GM12864 (cell line): ENCODE measurements at regions not wholly inside any gene's neighbourhood (a gene's known extent, or its start where the extent isn't known, plus 50 kb on each side); places are given as distances from the start of the nearest gene placed in this dataset.
"Not testable (repeated sequence)": the region's sequence is repeated elsewhere in the genome, so short reads cannot be mapped to it uniquely, and the experiment has no call there.

Source experiments
- DNase-seq: peaks from one replicate; pipeline ENCODE4 v3.0.0-alpha.2; 2011; ENCODE audit warnings: low read depth
- H3K4me3 ChIP-seq: 2 replicates; pipeline ENCODE4 v1.5.1; 2011; ENCODE audit warnings: mild to moderate bottlenecking, low read depth, low read length, control low read depth
- TF ChIP-seq, protein P1 (sequence below): IDR thresholded peaks from 2 replicates; pipeline ENCODE4 v1.5.1; 2011; ENCODE audit warnings: low read depth, mild to moderate bottlenecking, moderate library complexity, low read length, control low read depth, inconsistent platforms; ENCODE audit errors: missing control alignments

DNA sequence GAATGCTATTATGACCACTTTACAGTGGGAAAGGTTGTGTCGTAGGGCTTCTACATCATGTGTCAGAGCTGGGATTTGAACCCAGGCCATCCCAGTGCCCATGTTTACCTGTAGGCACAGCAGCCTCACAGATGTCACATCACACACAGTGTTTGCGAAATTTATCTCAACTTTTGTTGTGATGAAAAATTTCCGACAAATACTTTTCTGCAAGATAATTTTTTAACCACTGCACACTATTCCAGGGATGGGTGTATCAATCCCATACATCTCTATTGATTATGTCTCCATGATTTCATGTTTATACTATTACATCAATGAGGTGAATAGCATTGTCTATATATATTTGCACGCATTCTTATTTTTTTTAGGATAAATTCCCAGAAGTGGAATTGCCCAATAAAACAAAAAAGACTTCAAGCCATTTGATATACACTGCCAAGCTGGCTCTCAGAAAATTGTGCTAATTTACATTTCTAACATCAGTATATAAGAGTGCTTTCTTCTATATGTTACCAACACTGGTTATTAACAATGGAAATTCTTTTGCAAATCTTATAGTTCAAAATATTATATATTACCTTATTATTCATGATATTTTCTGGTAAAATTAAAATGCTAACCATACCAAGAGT, 189.1 kb upstream of the ZNF217 start:
- TF ChIP-seq, protein P1, sequence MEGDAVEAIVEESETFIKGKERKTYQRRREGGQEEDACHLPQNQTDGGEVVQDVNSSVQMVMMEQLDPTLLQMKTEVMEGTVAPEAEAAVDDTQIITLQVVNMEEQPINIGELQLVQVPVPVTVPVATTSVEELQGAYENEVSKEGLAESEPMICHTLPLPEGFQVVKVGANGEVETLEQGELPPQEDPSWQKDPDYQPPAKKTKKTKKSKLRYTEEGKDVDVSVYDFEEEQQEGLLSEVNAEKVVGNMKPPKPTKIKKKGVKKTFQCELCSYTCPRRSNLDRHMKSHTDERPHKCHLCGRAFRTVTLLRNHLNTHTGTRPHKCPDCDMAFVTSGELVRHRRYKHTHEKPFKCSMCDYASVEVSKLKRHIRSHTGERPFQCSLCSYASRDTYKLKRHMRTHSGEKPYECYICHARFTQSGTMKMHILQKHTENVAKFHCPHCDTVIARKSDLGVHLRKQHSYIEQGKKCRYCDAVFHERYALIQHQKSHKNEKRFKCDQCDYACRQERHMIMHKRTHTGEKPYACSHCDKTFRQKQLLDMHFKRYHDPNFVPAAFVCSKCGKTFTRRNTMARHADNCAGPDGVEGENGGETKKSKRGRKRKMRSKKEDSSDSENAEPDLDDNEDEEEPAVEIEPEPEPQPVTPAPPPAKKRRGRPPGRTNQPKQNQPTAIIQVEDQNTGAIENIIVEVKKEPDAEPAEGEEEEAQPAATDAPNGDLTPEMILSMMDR = no peak
- H3K4me3 ChIP-seq = no peak overlapping the region
- no peak for DNase-seq

DNA sequence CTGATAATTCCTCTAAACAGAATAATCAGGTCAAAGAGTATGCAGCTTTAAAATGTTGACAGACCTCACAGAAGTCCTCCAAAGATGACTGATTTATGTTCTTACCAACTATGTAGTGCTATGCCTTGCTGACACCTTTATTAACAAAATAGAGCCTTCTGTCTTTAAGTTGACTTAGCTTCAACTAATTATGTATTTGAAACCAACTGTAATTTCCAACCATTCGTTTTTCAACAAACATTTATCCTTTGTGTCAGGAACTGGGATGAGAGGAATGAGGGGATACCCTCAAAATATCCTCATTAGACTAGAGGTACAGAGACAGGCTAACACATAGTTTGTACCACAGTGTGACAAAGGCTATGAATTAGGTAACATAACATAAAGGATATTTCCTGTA, 186.2 kb upstream of the ZNF217 start:
- H3K4me3 ChIP-seq = no peak overlapping the region
- TF ChIP-seq, protein P1 = no peak
- DNase-seq = no peak

DNA sequence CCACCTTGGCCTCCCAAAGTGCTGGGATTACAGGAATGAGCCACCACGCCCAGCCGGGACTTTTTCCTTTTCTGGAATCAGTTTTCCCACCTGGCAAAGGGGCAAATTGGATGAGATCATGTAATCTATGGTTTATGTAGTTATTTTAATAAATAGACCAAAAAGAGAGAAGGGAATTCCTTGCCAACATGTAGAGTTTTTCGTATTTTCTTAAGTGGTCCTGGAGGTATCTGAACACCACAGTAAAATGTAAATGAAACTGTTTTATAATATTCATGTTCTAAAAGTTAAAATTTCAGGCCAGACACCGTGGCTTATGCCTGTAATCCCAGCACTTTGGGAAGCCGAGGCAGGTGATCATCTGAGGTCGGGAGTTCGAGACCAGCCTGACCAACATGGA, 185.1 kb upstream of the ZNF217 start:
- TF ChIP-seq, protein P1 = no peak
- DNase-seq = no peak

DNA sequence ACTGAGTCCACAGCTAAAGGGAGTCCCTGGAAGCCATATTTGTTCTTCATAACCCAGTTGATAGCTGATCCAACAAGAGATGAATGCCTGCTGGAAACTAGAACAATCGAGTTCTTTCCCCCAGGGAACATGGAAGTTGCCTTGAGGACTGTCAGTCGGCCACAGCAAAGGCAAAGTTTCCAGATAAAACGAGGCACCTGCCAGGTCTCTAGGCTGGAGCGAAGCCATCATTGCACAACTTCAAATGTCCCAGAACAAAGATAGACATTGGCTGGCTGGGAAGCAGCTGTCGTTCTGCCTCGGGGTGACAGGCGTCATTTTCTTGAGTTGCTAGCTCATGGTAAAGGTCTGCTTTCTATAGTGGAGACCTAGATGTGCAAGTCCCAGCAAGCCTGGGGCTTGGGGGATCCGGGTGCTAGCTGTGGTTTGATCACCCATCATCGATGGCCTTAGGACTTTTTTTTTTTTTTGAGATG, 184.4 kb upstream of the ZNF217 start:
- DNase-seq = no peak
- TF ChIP-seq, protein P1 = no peak
- no peak overlapping the region for H3K4me3 ChIP-seq

More for the DNA sequence above, 185.1 kb upstream of the ZNF217 start:
- no peak overlapping the region for H3K4me3 ChIP-seq

DNA sequence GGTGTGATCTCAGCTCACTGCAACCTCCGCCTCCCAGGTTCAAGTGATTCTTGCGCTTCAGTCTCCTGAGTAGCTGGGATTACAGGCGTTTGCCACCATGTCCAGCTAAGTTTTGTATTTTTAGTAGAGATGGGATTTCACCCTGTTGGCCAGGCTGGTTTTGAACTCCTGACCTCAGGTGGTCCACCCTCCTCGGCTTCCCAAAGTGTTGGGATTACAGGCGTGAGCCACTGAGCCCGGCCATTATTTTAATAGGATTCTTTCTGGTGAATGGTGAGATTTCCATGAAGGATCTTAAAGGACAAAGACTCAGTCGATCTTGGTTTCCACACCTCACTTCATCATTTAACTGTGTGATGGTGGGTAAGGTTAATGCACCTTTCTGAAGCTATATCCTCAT, 183.8 kb upstream of the ZNF217 start:
- H3K4me3 ChIP-seq, DNase-seq: not testable (repeated sequence)

DNA sequence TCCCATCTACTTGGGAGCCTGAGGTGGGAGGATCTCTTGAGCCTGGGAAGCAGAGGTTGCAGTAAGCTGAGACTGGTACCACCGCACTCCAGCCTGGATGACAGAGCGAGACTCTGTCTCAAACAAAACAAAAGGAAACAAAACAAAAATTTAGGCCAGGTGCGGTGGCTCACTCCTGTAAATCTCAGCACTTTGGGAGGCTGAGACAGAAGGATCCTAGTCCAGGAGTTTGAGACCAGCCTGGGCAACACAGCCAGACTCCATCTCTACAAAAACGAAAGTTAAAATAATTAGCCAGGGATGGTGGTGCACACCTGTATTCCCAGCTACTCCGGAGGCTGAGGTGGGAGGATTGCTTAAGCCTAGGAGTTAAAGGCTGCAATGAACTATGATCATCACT, 183.2 kb upstream of the ZNF217 start:
- TF ChIP-seq, protein P1 = no peak
- no peak overlapping the region for H3K4me3 ChIP-seq
- DNase-seq = no peak

DNA sequence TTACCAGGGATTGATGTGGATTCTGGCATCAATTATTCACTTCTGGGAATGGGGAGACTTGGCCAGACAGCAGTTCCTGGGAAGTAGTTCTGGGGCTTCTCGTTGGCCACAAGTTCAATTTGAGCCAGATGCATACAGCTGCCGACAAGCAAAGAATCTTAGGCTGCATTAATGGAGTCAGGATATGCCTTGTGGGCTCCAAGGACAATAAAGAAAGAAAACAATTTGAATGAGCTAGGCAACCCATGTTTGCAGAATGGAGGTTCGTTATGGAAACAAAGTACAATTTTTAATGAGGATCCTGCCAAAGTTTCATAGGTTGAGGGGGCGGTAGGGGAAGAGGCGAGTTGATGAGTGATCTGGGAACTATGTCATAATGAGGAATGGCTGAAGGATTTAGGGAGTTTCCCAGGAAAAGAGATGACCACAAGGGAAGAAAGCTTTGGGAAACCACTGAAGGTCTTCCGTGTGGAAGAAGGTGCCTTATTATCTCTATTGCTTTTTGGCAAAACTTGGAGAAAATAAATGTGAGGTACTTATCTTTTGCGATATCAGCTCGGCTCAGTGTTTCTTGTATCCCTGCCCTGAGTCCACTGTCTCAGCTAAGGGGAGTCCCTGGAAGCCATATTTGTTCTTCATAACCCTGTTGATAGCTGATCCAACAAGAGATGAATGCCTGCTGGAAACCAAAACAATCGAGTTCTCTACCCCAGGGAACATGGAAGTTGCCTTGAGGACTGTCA, 181.0 kb upstream of the ZNF217 start:
- no peak overlapping the region for H3K4me3 ChIP-seq
- TF ChIP-seq, protein P1 = no peak
- DNase-seq = no peak
